Esophagus muscularis mucosa (tissue), 3 donors: ENCODE measurements at regions not wholly inside any gene's neighbourhood (a gene's known extent, or its start where the extent isn't known, plus 50 kb on each side); places are given as distances from the start of the nearest gene placed in this dataset.

Source experiments
- CTCF ChIP-seq, 3 experiments: fragments of 200-600 bp in 2 of 3; fragments of 450-650 bp in 1 of 3; sonication (generic) in 2 of 3; IDR thresholded peaks; one replicate each; pipeline ENCODE4 v1.5.1; 2017 to 2019; ENCODE audit warnings: antibody characterized with exemption in 3 of 3, mild to moderate bottlenecking in 2 of 3, moderate library complexity in 1 of 3
- POLR2A ChIP-seq: fragments of 450-650 bp; IDR thresholded peaks from one replicate; pipeline ENCODE4 v1.6.1; 2017; ENCODE audit warnings: antibody characterized with exemption, moderate library complexity, mild to moderate bottlenecking, low read depth
- POLR2AphosphoS5 ChIP-seq, 2 donors: sonication (generic); formaldehyde crosslinking; IDR thresholded peaks; one replicate each; pipeline ENCODE4 v1.6.1; 2017; ENCODE audit warnings: antibody characterized with exemption in 2 of 2

- no peak for TF ChIP-seq CTCF (IDR thresholded peaks at IDR 0.05)
- TF ChIP-seq POLR2AphosphoS5 (IDR thresholded peaks at IDR 0.05): no peak
- TF ChIP-seq POLR2A: no peak
Measured at GRCh38 chr4:119690871-119691270, 62.3 kb upstream of the PDE5A start.
